ENCODE measurements at regions not wholly inside any gene's neighbourhood (a gene's known extent, or its start where the extent isn't known, plus 50 kb on each side); places are given as distances from the start of the nearest gene placed in this dataset.

GRCh38 chr4:157444014-157444413 lies 223.5 kb downstream of the GRIA2 start:
- no peak for DNase-seq

DNA sequence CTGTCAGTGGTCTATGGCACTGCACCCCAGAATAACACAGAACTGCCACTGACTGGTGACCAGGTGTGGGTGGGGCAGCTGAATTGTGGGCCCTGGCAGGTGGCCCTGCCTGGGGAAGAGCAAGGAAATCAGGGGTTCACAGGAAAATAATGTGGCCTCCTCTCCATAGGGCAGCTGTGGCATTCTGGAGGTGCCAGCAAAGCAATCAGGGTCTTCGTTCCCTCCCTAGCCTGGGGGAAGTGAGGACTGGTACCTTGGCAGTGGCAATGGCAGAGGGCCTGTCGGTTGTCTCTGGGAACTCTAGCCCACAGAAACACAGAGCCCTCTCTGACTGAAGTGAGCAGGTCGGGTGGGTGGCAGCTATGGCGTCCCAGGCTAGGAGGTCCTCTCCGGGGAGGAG lies 223.0 kb downstream of the GRIA2 start:
- no peak for DNase-seq

DNA sequence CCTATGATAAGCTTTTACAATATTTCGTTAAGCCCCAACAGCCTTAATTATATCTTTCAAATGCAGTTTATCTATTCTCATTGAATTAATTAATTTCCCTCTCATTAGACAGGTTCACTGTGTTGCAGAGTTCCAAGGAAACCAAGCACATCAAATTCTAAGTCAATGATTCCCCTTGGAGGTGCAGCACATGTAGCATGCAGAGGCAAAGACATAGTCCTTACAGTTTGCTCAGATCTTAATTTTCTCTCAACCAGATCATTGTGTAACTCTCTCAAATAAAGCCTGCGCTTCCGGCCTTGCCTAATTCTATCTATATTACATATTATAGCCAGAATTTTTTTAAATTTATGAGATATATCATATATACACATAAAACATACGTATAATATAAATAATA lies 205.4 kb downstream of the GRIA2 start:
- no peak for DNase-seq

DNA sequence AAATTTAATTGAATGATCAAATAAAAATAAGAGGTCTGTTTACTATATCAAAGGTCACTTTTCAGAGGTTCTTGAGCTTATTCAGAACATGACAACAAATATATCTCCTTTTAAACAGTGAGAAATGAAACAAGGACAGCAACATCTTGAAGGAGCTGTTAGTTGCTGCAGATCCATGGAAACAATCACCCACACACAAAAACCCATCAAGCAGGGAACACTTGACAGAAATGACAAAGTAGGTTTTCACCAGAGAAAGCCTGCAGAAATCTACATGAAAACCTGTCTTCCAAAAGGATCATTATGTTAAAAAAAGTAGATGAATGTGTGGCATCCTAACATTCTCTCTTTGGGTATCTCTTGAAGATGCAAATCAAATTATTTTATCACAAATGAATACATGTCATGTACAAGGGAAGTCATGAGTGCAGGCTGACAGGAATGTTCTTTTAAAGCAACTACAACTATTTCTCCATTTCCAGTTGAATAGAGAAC lies 203.0 kb downstream of the GRIA2 start:
- no peak for DNase-seq

- DNase-seq = no peak
Measured at GRCh38 chr4:157421365-157421764, 200.8 kb downstream of the GRIA2 start.

Data from activated CD4-positive, alpha-beta T cell treated with anti-CD3 and anti-CD28 coated beads, Interleukin-10, Interleukin-2, amounts not matched to agents 100 ng/mL and 50 ng/mL, durations not matched to agents 16 hours and 8 hours (primary cell).